Small intestine (tissue), 7 donors: ENCODE measurements at regions not wholly inside any gene's neighbourhood (a gene's known extent, or its start where the extent isn't known, plus 50 kb on each side); places are given as distances from the start of the nearest gene placed in this dataset.
"Not testable (repeated sequence)": the region's sequence is repeated elsewhere in the genome, so short reads cannot be mapped to it uniquely, and the experiment has no call there.

Source experiments
- DNase-seq, 2 donors: peaks; one replicate each; pipeline versions ENCODE4 v3.0.0 to v3.0.0-alpha.2; 2013
- FAIRE-seq: peaks from 2 replicates; lab custom pipeline; 2012; peaks lifted over from hg19 to GRCh38; lab: Jason Lieb, UNC
- H3K27ac ChIP-seq, 3 donors: one replicate each; pipeline ENCODE4 v1.5.1; 2013; ENCODE audit warnings: low read length in 2 of 3, mild to moderate bottlenecking in 2 of 3, control low read depth in 1 of 3, inconsistent platforms in 1 of 3, low read depth in 1 of 3, moderate library complexity in 1 of 3
- H3K27me3 ChIP-seq, 3 donors: one replicate each; pipeline ENCODE4 v1.6.1; 2013; ENCODE audit warnings: low read length in 3 of 3, inconsistent platforms in 1 of 3; ENCODE audit not compliant: control insufficient read depth in 3 of 3, insufficient read depth in 3 of 3
- H3K36me3 ChIP-seq, 3 donors: one replicate each; pipeline ENCODE4 v1.6.1; 2013; ENCODE audit warnings: low read length in 3 of 3, inconsistent platforms in 1 of 3, low read depth in 1 of 3, mild to moderate bottlenecking in 1 of 3, moderate library complexity in 1 of 3; ENCODE audit not compliant: control insufficient read depth in 3 of 3, insufficient read depth in 2 of 3
- H3K4me1 ChIP-seq, 3 donors: one replicate each; pipeline ENCODE4 v1.6.1; 2013; ENCODE audit warnings: low read length in 2 of 3, inconsistent platforms in 1 of 3, low read depth in 1 of 3, mild to moderate bottlenecking in 1 of 3, moderate library complexity in 1 of 3; ENCODE audit not compliant: control insufficient read depth in 3 of 3, insufficient read depth in 2 of 3
- H3K4me3 ChIP-seq, 3 donors: one replicate each; pipeline ENCODE4 v1.5.1; 2013; ENCODE audit warnings: low read length in 3 of 3, control low read depth in 1 of 3, inconsistent platforms in 1 of 3, low read depth in 1 of 3, mild to moderate bottlenecking in 1 of 3, moderate library complexity in 1 of 3
- H3K9me3 ChIP-seq, 2 donors: one replicate each; pipeline ENCODE4 v1.6.1; 2013; ENCODE audit warnings: low read depth in 1 of 2, low read length in 1 of 2; ENCODE audit not compliant: control insufficient read depth in 2 of 2, insufficient read depth in 1 of 2
- whole genome bisulfite sequencing, 3 donors: extraction: QIAGEN DNeasy Blood & Tissue Kit; methylation state at CpG; one replicate each; pipeline ENCODE4 v1.1.7; 2013; 5-methylcytosine and 5-hydroxymethylcytosine counted together
- donor health status: healthy with polysubstance abuse.
- donor health status: control.
- donor health status: control.
- donor health status: Bipolar disorder and iron deficiency.
- donor health status: healthy.

GRCh38 chr14:19345298-19345911, 88.7 kb downstream of the POTEG start:
- not testable (repeated sequence) for FAIRE-seq, DNase-seq, H3K4me1 ChIP-seq, H3K36me3 ChIP-seq, H3K9me3 ChIP-seq, H3K4me3 ChIP-seq, H3K27me3 ChIP-seq, H3K27ac ChIP-seq
- 77 to 87% (median 80%) methylated on average over 6 to 9 of the region's 26 CpGs for WGBS, 3 donors

- H3K4me1 ChIP-seq, DNase-seq, FAIRE-seq, H3K4me3 ChIP-seq, H3K36me3 ChIP-seq, H3K9me3 ChIP-seq, H3K27ac ChIP-seq, H3K27me3 ChIP-seq: not testable (repeated sequence)
- WGBS, 3 donors, result 72 to 84% (median 78%) methylated on average over 8 to 13 of the region's 17 CpGs
Observed at GRCh38 chr14:19346074-19346480, 88.1 kb downstream of the POTEG start.

GRCh38 chr14:19346636-19347035, 87.5 kb downstream of the POTEG start:
- H3K36me3 ChIP-seq, result not testable (repeated sequence)

DNA sequence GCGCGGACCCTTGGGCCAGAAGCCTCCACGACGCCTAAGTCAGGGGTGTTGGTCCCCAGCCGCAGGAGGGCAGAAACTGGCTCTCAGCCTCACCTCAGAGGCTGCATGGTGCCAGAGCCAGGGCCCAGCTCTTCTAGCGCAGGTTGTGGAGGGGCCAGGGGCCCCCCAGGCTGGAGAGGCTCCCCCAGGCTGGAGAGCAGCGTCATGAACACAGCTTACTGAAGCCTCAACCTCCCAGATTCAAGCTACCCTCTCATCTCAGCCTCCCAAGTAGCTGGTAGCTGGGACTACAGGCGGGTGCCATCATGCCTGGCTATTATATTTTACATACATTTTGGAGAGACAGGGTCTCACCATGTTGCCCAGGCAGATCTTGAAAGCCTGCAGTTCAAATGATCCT, 87.0 kb downstream of the POTEG start:
- H3K27ac ChIP-seq, DNase-seq: not testable (repeated sequence)

More at GRCh38 chr14:19346636-19347035, 87.5 kb downstream of the POTEG start:
- H3K27me3 ChIP-seq, H3K4me1 ChIP-seq, H3K27ac ChIP-seq, H3K4me3 ChIP-seq, H3K9me3 ChIP-seq, DNase-seq, FAIRE-seq: not testable (repeated sequence)
- no CpG with 5 or more reads among the region's 15 CpGs for WGBS, 3 donors

More for the DNA sequence above, 87.0 kb downstream of the POTEG start:
- not testable (repeated sequence) for H3K4me3 ChIP-seq, FAIRE-seq, H3K4me1 ChIP-seq, H3K9me3 ChIP-seq, H3K27me3 ChIP-seq, H3K36me3 ChIP-seq
- 10 to 33% (median 18%) methylated on average over 1 of the region's 8 CpGs for WGBS, 3 donors
